ENCODE measurements at regions not wholly inside any gene's neighbourhood (a gene's known extent, or its start where the extent isn't known, plus 50 kb on each side); places are given as distances from the start of the nearest gene placed in this dataset.

DNA sequence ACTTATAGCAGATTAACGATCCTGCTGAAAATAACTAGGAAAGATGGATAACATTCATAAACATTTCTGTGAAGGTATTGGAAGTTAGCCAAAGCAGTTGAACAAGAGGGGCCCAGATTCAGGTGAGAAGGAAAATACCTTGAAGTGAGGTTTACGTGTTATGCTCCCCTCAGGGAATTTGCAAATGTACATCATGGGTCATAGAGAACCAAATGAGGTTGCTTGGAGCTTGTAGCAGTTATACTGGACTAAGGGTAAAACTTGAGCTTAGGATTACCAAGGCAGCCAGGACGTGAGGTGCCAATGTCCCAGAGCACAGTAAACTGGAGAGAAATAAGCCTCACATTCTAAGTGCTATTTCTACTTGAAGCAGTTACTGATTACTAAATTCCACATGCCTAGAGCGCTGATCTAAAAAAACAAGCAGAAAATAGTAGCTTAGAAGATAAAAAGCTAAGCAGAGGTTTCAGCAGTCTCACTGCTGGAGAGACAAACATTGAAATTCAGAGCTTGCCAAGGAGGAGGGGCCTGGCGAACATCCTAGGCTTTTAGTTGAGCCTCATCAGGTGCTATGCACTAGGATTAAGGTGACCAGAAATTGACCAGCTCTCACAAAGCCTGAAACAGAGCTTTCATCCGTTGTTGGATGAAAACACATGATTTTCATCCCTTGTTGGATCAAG is 136.7 kb upstream of the FAM20A start:
- TF ChIP-seq CTCF (IDR thresholded peaks at IDR 0.05), result no peak
- Mint-ChIP-seq H3K36me3 (ENCODE audit: low read depth) (peaks cover 2% of the 10 kb centered on the region), H3K4me3 (ENCODE audit: unreplicated experiment) (no peak overlapping the region), H3K27me3 (ENCODE audit: low read depth) (no peaks in the 10 kb centered on the region), H3K9me3 (ENCODE audit: low read depth) (peaks cover 7% of the 10 kb centered on the region), H3K27ac (ENCODE audit: unreplicated experiment) (no peak overlapping the region), H3K4me1 (ENCODE audit: low read depth) (peaks cover 11% of the 10 kb centered on the region)
- DNase-seq (ENCODE audit: low spot score), result no peak

DNA sequence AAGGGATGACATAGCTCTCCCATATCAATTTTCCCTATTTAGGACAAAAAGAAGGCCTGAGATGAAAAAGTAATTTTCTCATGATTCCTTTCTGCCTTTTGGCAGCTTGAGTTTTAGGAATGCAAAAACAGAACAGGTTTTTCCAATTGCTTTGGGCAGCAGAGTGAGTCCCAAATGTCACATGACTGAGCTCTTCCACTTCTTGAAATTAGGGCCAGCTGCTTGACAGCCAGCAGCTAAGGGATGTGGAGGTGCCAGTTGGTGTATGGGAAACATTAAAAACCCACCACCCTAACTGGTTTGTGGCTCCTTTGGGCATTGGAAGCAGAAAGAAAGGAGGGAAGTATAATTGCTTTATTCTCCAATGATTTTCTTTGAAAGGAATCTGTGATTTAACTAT is 133.8 kb upstream of the FAM20A start:
- Mint-ChIP-seq H3K9me3 (ENCODE audit: low read depth) (peaks cover 5% of the 10 kb centered on the region), H3K27ac (ENCODE audit: unreplicated experiment) (no peak overlapping the region)

DNA sequence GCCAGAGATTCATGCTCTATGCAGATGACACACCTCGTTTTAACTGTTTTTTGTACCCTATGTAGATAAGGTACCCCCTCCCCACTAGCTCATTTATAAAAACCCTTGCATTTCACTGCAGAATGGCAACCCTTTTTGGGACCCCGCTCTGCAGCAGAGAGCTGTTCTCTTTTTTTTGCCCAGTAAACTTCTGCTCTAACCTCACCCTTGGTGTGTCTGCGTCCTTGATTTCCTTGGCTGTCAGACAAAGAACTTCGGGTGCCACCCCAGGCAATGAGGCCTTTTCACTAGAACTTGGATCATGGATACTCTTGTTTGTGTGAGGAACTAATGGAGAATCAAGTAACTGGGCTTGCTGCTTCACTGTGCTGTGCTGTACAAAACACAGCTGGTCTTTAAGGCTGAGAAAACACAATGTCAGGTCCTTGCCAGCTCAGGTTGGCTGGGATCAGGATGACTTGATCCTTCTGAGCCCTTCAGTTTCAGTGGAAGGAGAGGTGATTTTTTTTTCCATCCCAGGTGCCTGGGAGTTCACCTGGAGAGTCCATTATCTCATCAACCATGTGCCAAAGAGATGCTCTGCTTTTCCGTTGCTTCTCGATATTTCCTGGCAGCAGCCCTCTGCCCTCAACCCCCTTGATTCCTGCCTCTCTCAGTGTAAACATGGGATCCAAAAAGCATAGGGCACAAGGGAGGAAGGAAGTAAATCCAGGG is 133.2 kb upstream of the FAM20A start:
- H3K36me3 Mint-ChIP-seq (ENCODE audit: low read depth), result no peaks in the 10 kb centered on the region
- H3K27ac Mint-ChIP-seq (ENCODE audit: unreplicated experiment), result no peak overlapping the region

More for the DNA sequence above, 133.8 kb upstream of the FAM20A start:
- no peak for TF ChIP-seq CTCF (IDR thresholded peaks at IDR 0.05)
- H3K4me3 Mint-ChIP-seq (ENCODE audit: unreplicated experiment), result no peak overlapping the region
- no peak for DNase-seq (ENCODE audit: low spot score)
- no peaks in the 10 kb centered on the region for H3K27me3 Mint-ChIP-seq (ENCODE audit: low read depth)
- H3K36me3 Mint-ChIP-seq (ENCODE audit: low read depth), result no peaks in the 10 kb centered on the region
- peaks cover 12% of the 10 kb centered on the region for H3K4me1 Mint-ChIP-seq (ENCODE audit: low read depth)

DNA sequence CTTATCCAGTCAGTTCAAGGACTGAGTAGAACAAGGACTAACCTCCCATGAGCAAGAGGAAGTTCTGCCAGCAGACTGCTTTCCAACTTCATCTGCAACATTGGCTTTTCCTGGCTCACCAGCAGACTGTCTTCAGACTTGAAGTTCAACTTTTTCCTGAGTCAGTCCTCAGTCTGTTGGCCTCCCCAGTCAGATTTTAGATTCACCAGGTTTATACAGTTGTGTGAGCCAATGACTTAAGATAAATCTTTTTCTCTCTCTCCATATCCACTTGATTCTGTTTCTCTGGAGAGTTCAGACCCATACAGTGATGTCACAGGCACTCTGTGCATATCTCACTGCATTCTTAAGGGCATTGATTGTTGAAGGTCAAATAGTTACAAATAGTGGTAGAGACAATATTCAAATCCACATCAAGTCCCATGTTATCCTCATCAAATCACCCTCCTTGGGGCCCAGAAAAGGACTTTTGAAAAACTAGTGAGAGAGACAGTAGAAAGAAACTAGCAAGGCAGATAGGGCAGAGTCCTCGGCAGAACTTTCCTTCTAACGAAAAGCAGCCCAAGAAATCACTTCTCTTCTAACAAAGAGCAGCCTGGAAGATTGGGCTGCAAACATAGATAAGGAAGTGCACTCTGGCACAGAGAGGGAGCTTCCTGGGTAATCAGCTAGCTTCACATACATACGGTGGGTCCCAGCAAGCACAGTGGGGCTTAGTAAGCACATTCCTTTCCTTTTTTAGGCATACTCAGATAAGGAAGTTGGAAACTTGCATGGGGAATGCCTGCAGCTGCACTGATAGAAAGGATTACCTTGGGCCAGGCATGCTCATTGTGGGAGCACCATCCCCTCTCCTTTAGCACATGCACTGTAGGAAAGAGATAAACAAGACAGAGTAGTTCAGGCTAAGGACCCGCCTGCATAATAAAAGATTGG is 132.3 kb upstream of the FAM20A start:
- peaks cover 12% of the 10 kb centered on the region for H3K4me1 Mint-ChIP-seq (ENCODE audit: low read depth)
- no peak overlapping the region for H3K27ac Mint-ChIP-seq (ENCODE audit: unreplicated experiment)
- peaks cover 5% of the 10 kb centered on the region for H3K9me3 Mint-ChIP-seq (ENCODE audit: low read depth)
- TF ChIP-seq CTCF (IDR thresholded peaks at IDR 0.05), result no peak
- H3K4me3 Mint-ChIP-seq (ENCODE audit: unreplicated experiment), result no peak overlapping the region
- H3K27me3 Mint-ChIP-seq (ENCODE audit: low read depth), result no peaks in the 10 kb centered on the region
- H3K36me3 Mint-ChIP-seq (ENCODE audit: low read depth), result no peaks in the 10 kb centered on the region
- no peak for DNase-seq (ENCODE audit: low spot score)

More for the DNA sequence above, 133.2 kb upstream of the FAM20A start:
- Mint-ChIP-seq H3K9me3 (ENCODE audit: low read depth) (peaks cover 5% of the 10 kb centered on the region), H3K4me3 (ENCODE audit: unreplicated experiment) (no peak overlapping the region), H3K27me3 (ENCODE audit: low read depth) (no peaks in the 10 kb centered on the region), H3K4me1 (ENCODE audit: low read depth) (peaks cover 12% of the 10 kb centered on the region)
- no peak for TF ChIP-seq CTCF (IDR thresholded peaks at IDR 0.05)
- no peak for DNase-seq (ENCODE audit: low spot score)

DNA sequence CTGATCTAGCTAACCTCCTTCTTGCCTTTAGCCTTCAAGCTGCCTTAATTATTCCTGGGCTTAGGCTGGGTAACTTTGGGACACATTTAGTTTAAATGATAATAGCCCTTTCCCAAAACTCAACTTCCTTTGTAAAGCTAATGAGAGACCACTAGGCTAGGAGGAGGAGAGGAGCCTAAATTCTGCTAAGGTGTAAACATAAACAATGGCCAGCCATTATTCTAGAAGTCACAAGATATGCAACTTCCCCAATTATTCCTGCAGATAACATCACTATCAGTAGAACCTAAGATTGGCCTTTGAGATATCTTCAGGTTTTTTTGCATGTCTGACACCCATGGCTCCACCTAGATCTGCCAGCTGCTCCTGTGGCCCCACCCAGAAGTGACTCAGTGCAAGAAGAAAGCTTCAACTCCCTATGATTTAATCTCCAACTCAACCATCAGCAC is 131.2 kb upstream of the FAM20A start:
- Mint-ChIP-seq H3K9me3 (ENCODE audit: low read depth) (peaks cover 10% of the 10 kb centered on the region), H3K4me3 (ENCODE audit: unreplicated experiment) (no peak overlapping the region), H3K36me3 (ENCODE audit: low read depth) (peaks cover 2% of the 10 kb centered on the region), H3K27ac (ENCODE audit: unreplicated experiment) (no peak overlapping the region), H3K4me1 (ENCODE audit: low read depth) (peaks cover 12% of the 10 kb centered on the region), H3K27me3 (ENCODE audit: low read depth) (no peaks in the 10 kb centered on the region)
- DNase-seq (ENCODE audit: low spot score), result no peak
- no peak for TF ChIP-seq CTCF (IDR thresholded peaks at IDR 0.05)

Data from chondrocyte (in vitro differentiated cells).